ENCODE measurements at regions not wholly inside any gene's neighbourhood (a gene's known extent, or its start where the extent isn't known, plus 50 kb on each side); places are given as distances from the start of the nearest gene placed in this dataset.

GRCh38 chr9:32918628-32919027 is 82.8 kb downstream of the APTX start:
- TF ChIP-seq CTCF (IDR thresholded peaks at IDR 0.05) (no peak), POLR2AphosphoS5 (IDR thresholded peaks at IDR 0.05; ENCODE audit: low read depth, low read length) (no peak), SIN3A (IDR thresholded peaks at IDR 0.05; ENCODE audit: borderline replicate concordance, insufficient read depth, low read depth, low read length) (no peak), TCF7L2 (IDR thresholded peaks at IDR 0.05; ENCODE audit: low read depth, low read length) (no peak), REST (IDR thresholded peaks at IDR 0.05; ENCODE audit: insufficient read depth in 1 of 2, low read depth in 2 of 2, low read length in 1 of 2) (no peak)
- CTCF ChIA-PET, result no interaction called here
- in situ Hi-C loops (cut with HindIII; ENCODE audit: low pct_unique_long_range_greater_than_20kb, low sequenced_read_pairs), result no loop called here
- Histone ChIP-seq H3K9me3 (ENCODE audit: control insufficient read depth, insufficient read depth, low read depth, low read length) (no peaks in the 10 kb centered on the region), H3K4me1 (ENCODE audit: control insufficient read depth, insufficient read depth, low read length) (no peaks in the 10 kb centered on the region), H3K4me3 (ENCODE audit: low read depth in 2 of 2, low read length in 2 of 2) (no peak overlapping the region), H3K27ac (ENCODE audit: low read length) (no peak overlapping the region), H3K36me3 (ENCODE audit: control insufficient read depth, insufficient read depth, low read length) (no peaks in the 10 kb centered on the region), H3K27me3 (ENCODE audit: control insufficient read depth, insufficient read depth, low read length) (no peaks in the 10 kb centered on the region)
- ATAC-seq, result no peak
- POLR2A ChIA-PET, result interaction anchor here (0.6 kb wide), 1 partner anchor 142 kb away, joined by 3 read pairs; no protein-coding TSS in a partner anchor
- no peak for DNase-seq (ENCODE audit: low read depth, low spot score)
- no TSS peak for BruUV-seq (replicated peaks)
- intact Hi-C loops (cut with micrococcal nuclease; ENCODE audit: unreplicated experiment), result no loop called here

All from Panc1 (cell line).